GM18870 (cell line): ENCODE measurements at regions not wholly inside any gene's neighbourhood (a gene's known extent, or its start where the extent isn't known, plus 50 kb on each side); places are given as distances from the start of the nearest gene placed in this dataset.
"Not testable (repeated sequence)": the region's sequence is repeated elsewhere in the genome, so short reads cannot be mapped to it uniquely, and the experiment has no call there.

Source experiments
- ATAC-seq: cut with Tn5 transposase; IDR thresholded peaks from one replicate; pipeline ENCODE4 v1.9.1; 2021; ENCODE audit warnings: moderate library complexity; ENCODE audit not compliant: unreplicated experiment

GRCh38 chr12:91773749-91774429, 371.8 kb downstream of the BTG1 start:
- no peak for ATAC-seq

GRCh38 chr12:91772411-91772810, 373.2 kb downstream of the BTG1 start:
- no peak for ATAC-seq

GRCh38 chr12:91769736-91770135, 375.9 kb downstream of the BTG1 start:
- no peak for ATAC-seq

- no peak for ATAC-seq
Measured at GRCh38 chr12:91767237-91767636, 378.4 kb downstream of the BTG1 start.

- no peak for ATAC-seq
Measured at GRCh38 chr12:91766454-91766853, 379.2 kb downstream of the BTG1 start.

- no peak for ATAC-seq
Measured at GRCh38 chr12:91763654-91764370, 381.8 kb downstream of the BTG1 start.

GRCh38 chr12:91753649-91754048, 392.0 kb downstream of the BTG1 start:
- no peak for ATAC-seq

GRCh38 chr12:91746976-91747375, 398.7 kb downstream of the BTG1 start:
- ATAC-seq = no peak

- no peak for ATAC-seq
Measured at GRCh38 chr12:91744597-91744996, 401.0 kb downstream of the BTG1 start.

GRCh38 chr12:91743704-91744321, 401.8 kb downstream of the BTG1 start:
- no peak for ATAC-seq

- ATAC-seq = no peak
Measured at GRCh38 chr12:91743280-91743679, 402.4 kb downstream of the BTG1 start.

- ATAC-seq = no peak
Measured at GRCh38 chr12:91741932-91742331, 403.7 kb downstream of the BTG1 start.

- not testable (repeated sequence) for ATAC-seq
Measured at GRCh38 chr12:91733846-91734245, 411.8 kb downstream of the BTG1 start.

GRCh38 chr12:91732086-91732485, 413.6 kb downstream of the BTG1 start:
- no peak for ATAC-seq

GRCh38 chr12:91729543-91729942, 416.1 kb downstream of the BTG1 start:
- no peak for ATAC-seq

GRCh38 chr12:91723191-91723590, 422.5 kb downstream of the BTG1 start:
- ATAC-seq = no peak

- ATAC-seq = peak; percentile 55
Measured at GRCh38 chr12:91722072-91722471, 423.6 kb downstream of the BTG1 start.

GRCh38 chr12:91721023-91721422, 424.6 kb downstream of the BTG1 start:
- no peak for ATAC-seq

- no peak for ATAC-seq
Measured at GRCh38 chr12:91718326-91718725, 427.3 kb downstream of the BTG1 start.

GRCh38 chr12:91717804-91718203, 427.8 kb downstream of the BTG1 start:
- ATAC-seq = no peak

GRCh38 chr12:91711925-91712324, 433.7 kb downstream of the BTG1 start:
- not testable (repeated sequence) for ATAC-seq

- ATAC-seq = no peak
Measured at GRCh38 chr12:91706466-91706865, 439.2 kb downstream of the BTG1 start.
